NB4 (cell line): ENCODE measurements at regions not wholly inside any gene's neighbourhood (a gene's known extent, or its start where the extent isn't known, plus 50 kb on each side); places are given as distances from the start of the nearest gene placed in this dataset.
A peak's percentile ranks its signal among the peaks of the same experiment; 100 is the strongest.

ENCODE experiments used
- DNase-seq: peaks from one replicate; pipeline ENCODE4 v3.0.0; 2010; ENCODE audit warnings: low read depth
- H3K4me3 ChIP-seq: one replicate; pipeline ENCODE4 v1.5.1; 2011; ENCODE audit warnings: mild to moderate bottlenecking, low read depth, low read length, moderate library complexity
- MYC ChIP-seq: IDR thresholded peaks from 2 replicates; pipeline ENCODE4 v1.6.1; 2011; ENCODE audit warnings: low read depth, low read length
- POLR2A ChIP-seq: IDR thresholded peaks from 2 replicates; pipeline ENCODE4 v1.6.1; 2011; ENCODE audit warnings: mild to moderate bottlenecking; ENCODE audit not compliant: insufficient read length; ENCODE audit errors: extremely low read depth
- TF ChIP-seq, protein P1 (sequence below): IDR thresholded peaks from 2 replicates; pipeline ENCODE4 v1.6.1; 2011; ENCODE audit warnings: low read depth, low read length
- TF ChIP-seq, protein P2 (sequence below): IDR thresholded peaks from one replicate; pipeline ENCODE4 v1.5.1; 2012; ENCODE audit warnings: low read depth, low read length

DNA sequence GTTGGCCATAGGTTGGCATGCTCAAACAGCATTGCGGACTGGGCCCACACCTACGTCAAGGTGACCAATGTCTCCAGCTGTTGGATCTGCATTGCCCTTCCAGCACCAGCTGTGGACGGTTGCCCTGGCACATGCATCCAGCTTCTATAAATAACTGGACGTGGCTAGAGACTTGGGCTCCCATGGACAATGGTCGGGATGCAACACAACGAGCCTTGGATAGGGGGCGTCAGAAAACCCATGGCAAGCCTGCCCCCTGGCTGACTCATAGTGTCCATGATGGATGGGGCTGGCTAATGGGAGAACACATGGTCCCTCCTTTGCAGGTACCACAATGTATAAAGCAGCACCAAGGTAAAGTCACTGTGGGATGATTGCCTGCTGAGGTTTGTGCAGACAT lies 331.6 kb upstream of the FAR2 start:
- no peak for DNase-seq
- no peak overlapping the region for H3K4me3 ChIP-seq

DNA sequence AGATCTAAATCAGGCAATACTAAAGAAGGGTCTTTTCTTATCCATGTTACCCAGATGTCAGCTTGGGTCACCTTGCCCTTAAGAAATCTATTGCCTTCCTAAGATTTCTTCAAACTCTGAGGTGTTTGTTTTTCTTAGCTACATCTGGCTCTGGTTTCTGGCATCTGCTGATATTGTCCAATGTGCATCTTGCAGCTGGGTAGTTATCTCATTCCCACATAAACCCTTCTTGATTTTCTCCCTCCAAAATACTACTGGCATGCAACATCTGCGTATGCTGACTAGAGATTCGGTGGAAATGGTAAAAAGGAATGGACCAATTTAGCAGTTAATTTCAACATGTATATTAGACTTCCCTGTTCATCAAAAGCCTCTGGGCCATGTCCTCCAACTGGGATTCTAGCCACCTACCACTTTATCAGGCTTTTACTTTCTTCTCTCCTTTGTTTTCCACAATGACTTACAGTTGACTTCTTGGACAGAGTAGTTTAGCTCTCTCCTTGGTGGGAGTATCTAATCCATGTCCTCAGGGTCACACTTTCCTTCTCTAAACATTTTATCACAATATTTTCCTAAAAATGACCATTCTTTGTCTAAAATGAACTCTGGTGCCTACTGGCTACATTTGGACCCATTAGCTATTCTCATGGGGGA lies 324.8 kb upstream of the FAR2 start:
- H3K4me3 ChIP-seq: no peak overlapping the region
- TF ChIP-seq POLR2A (no peak), MYC (no peak)
- TF ChIP-seq, protein P1, sequence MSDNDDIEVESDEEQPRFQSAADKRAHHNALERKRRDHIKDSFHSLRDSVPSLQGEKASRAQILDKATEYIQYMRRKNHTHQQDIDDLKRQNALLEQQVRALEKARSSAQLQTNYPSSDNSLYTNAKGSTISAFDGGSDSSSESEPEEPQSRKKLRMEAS: no peak
- TF ChIP-seq, protein P2, sequence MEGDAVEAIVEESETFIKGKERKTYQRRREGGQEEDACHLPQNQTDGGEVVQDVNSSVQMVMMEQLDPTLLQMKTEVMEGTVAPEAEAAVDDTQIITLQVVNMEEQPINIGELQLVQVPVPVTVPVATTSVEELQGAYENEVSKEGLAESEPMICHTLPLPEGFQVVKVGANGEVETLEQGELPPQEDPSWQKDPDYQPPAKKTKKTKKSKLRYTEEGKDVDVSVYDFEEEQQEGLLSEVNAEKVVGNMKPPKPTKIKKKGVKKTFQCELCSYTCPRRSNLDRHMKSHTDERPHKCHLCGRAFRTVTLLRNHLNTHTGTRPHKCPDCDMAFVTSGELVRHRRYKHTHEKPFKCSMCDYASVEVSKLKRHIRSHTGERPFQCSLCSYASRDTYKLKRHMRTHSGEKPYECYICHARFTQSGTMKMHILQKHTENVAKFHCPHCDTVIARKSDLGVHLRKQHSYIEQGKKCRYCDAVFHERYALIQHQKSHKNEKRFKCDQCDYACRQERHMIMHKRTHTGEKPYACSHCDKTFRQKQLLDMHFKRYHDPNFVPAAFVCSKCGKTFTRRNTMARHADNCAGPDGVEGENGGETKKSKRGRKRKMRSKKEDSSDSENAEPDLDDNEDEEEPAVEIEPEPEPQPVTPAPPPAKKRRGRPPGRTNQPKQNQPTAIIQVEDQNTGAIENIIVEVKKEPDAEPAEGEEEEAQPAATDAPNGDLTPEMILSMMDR: no peak
- DNase-seq: no peak

More for the DNA sequence above, 331.6 kb upstream of the FAR2 start:
- TF ChIP-seq MYC (no peak), POLR2A (no peak)
- TF ChIP-seq, protein P2: no peak
- TF ChIP-seq, protein P1: no peak

DNA sequence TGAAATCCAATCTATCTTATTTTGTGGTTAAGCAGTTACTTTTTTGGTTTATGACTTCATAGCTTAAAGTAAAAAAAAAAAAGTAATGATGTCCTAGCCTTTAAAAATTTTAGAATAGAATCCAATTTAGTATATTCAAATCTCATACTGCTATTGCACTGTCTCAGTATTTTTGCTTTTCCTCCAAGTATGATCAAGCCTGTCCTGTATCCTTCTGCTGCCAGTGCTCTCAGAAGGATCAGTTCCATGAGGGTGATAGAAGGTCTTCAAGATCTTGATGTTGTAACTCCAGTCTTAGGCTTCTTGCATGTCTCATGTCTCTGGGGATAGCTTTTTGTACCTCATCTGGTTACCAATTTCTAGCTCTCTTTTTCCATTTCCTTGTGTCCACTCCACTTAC lies 324.2 kb upstream of the FAR2 start:
- no peak overlapping the region for H3K4me3 ChIP-seq
- TF ChIP-seq, protein P2: no peak
- TF ChIP-seq POLR2A: no peak
- TF ChIP-seq MYC: no peak
- TF ChIP-seq, protein P1: no peak
- peak; percentile 25 for DNase-seq

DNA sequence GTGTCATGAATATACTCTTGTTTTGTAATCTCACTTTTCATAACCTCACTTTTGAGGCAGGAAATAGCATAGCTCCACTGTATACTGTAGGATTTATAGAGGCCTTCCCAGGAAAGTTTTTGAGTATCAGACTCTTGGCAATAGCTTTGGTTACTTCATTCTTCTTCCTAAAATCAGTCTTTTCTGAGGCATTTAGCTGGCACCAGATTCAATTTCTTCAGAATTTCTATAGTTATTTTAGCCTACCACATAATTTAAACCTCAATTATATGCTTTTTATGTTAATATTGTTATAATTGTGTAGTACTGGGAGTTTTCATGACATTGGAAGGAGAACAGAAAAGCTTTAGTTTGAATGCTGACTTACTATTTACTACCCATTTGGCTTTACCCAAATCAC lies 322.3 kb upstream of the FAR2 start:
- H3K4me3 ChIP-seq: no peak overlapping the region
- TF ChIP-seq, protein P2: no peak
- TF ChIP-seq MYC (no peak), POLR2A (no peak)
- TF ChIP-seq, protein P1: no peak
- DNase-seq: no peak

DNA sequence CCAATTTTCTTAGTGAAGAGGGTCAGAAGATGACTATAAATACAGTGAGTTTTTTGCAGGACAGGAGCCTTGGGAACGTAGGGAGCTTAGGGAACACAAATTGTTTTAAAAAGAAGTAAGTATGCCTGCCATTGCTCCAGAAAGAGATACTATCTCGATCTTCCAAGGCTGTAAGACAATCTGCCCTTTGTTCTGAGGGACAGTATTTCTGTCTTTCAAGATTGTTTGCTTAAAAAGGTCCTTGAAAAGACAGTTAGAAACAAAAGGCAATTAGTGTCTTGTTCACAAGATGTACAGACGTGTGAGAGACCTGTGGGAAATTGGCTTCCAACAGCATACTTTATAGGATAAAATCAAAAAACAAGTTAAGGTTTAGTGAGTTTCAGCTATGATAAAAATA lies 321.2 kb upstream of the FAR2 start:
- no peak for DNase-seq
- no peak overlapping the region for H3K4me3 ChIP-seq
- TF ChIP-seq POLR2A: no peak
- no peak for TF ChIP-seq MYC
- TF ChIP-seq, protein P1: no peak
- TF ChIP-seq, protein P2: no peak
